GM23338 (cell line): ENCODE measurements at regions not wholly inside any gene's neighbourhood (a gene's known extent, or its start where the extent isn't known, plus 50 kb on each side); places are given as distances from the start of the nearest gene placed in this dataset.

Experiments used
- CREB1 ChIP-seq: fragments of 250-450 bp; sonication (Bioruptor Pico); IDR thresholded peaks from 2 replicates; pipeline ENCODE4 v1.5.0; 2020; ENCODE audit warnings: low read depth, mild to moderate bottlenecking, moderate library complexity
- CTCF ChIP-seq, 2 experiments: fragments of 200-600 bp in 1 of 2; sonication (generic) in 1 of 2; conservative IDR thresholded peaks; 2 replicates each; pipeline versions ENCODE4 v1.5.1 to v1.6.1; 2016 to 2017; ENCODE audit warnings: antibody characterized with exemption in 2 of 2, low read depth in 2 of 2, mild to moderate bottlenecking in 2 of 2, moderate library complexity in 1 of 2
- ETS1 ChIP-seq: IDR thresholded peaks from 2 replicates; pipeline ENCODE4 v1.6.1; 2016; ENCODE audit warnings: antibody characterized with exemption
- EZH2 ChIP-seq: fragments of 200-600 bp; sonication (generic); IDR thresholded peaks from one replicate; pipeline ENCODE4 v1.8.0; 2017; ENCODE audit warnings: antibody characterized with exemption, mild to moderate bottlenecking, low read depth; ENCODE audit not compliant: unreplicated experiment
- EZH2phosphoT487 ChIP-seq: fragments of 200-600 bp; sonication (generic); IDR thresholded peaks from one replicate; pipeline ENCODE4 v1.8.1; 2018; ENCODE audit warnings: antibody characterized with exemption; ENCODE audit not compliant: unreplicated experiment
- JUNB ChIP-seq: IDR thresholded peaks from one replicate; pipeline ENCODE4 v1.6.1; 2016; ENCODE audit warnings: antibody characterized with exemption; ENCODE audit not compliant: unreplicated experiment
- NANOG ChIP-seq: IDR thresholded peaks from 2 replicates; pipeline ENCODE4 v1.6.1; 2016; ENCODE audit warnings: antibody characterized with exemption, borderline replicate concordance
- POLR2AphosphoS5 ChIP-seq: IDR thresholded peaks from 2 replicates; pipeline ENCODE4 v1.6.1; 2016; ENCODE audit warnings: antibody characterized with exemption, low read depth
- REST ChIP-seq: IDR thresholded peaks from one replicate; pipeline ENCODE4 v1.6.1; 2018; ENCODE audit warnings: antibody characterized with exemption; ENCODE audit not compliant: unreplicated experiment
- STAT1 ChIP-seq: IDR thresholded peaks from one replicate; pipeline ENCODE4 v1.6.1; 2016; ENCODE audit warnings: antibody characterized with exemption; ENCODE audit not compliant: unreplicated experiment
- ZNF331 ChIP-seq: fragments of 250-450 bp; sonication (Bioruptor Pico); IDR thresholded peaks from 2 replicates; pipeline ENCODE4 v1.5.0; 2020; ENCODE audit warnings: low read depth, mild to moderate bottlenecking, moderate library complexity

- TF ChIP-seq CTCF (conservative IDR thresholded peaks at IDR 0.05; ENCODE audit: low read depth in 2 of 2) (no peak), EZH2 (no peak), CREB1 (CRISPR knock-in tag) (no peak), POLR2AphosphoS5 (no peak), EZH2phosphoT487 (no peak), NANOG (no peak), JUNB (no peak), REST (no peak), STAT1 (no peak), ZNF331 (CRISPR knock-in tag) (no peak), ETS1 (no peak)
Measured at GRCh38 chr4:31787701-31788100, 1067.5 kb downstream of the PCDH7 start.
